SU-DHL-6 (cell line): ENCODE measurements at regions not wholly inside any gene's neighbourhood (a gene's known extent, or its start where the extent isn't known, plus 50 kb on each side); places are given as distances from the start of the nearest gene placed in this dataset.

Experiments used
- EZH2phosphoT487 ChIP-seq: fragments of 200-600 bp; sonication (generic), shearing (Covaris generic); conservative IDR thresholded peaks from 2 replicates; pipeline ENCODE4 v1.6.1; 2018; ENCODE audit warnings: mild to moderate bottlenecking, antibody characterized with exemption, low read length, moderate library complexity, mixed read lengths
- TF ChIP-seq, protein P1 (sequence below): fragments of 200-600 bp; sonication (generic); IDR thresholded peaks from one replicate; pipeline ENCODE4 v1.5.1; 2017; ENCODE audit warnings: antibody characterized with exemption, mild to moderate bottlenecking, low read length, moderate library complexity; ENCODE audit not compliant: insufficient read depth, poor library complexity, severe bottlenecking

DNA sequence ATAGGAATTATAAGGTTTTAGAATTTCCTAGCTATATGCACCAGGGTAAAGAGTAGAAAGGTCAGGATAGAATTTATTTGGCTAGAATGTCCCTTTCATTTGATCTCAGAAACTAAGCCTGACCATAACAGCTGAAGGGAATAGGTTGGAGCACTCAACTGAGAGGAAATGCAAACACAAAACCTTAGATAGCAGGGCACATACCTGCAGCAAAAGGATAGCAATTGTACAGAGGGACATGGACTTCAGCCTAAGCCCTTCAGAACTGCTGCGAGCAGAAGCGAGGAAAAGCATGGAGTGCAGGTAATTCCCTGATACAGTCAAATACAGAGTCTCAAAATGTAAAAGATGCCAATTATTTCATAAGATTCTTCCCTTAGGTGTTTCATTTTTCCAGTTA lies 211.0 kb upstream of the DDI1 start:
- TF ChIP-seq, protein P1, sequence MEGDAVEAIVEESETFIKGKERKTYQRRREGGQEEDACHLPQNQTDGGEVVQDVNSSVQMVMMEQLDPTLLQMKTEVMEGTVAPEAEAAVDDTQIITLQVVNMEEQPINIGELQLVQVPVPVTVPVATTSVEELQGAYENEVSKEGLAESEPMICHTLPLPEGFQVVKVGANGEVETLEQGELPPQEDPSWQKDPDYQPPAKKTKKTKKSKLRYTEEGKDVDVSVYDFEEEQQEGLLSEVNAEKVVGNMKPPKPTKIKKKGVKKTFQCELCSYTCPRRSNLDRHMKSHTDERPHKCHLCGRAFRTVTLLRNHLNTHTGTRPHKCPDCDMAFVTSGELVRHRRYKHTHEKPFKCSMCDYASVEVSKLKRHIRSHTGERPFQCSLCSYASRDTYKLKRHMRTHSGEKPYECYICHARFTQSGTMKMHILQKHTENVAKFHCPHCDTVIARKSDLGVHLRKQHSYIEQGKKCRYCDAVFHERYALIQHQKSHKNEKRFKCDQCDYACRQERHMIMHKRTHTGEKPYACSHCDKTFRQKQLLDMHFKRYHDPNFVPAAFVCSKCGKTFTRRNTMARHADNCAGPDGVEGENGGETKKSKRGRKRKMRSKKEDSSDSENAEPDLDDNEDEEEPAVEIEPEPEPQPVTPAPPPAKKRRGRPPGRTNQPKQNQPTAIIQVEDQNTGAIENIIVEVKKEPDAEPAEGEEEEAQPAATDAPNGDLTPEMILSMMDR, result no peak
- TF ChIP-seq EZH2phosphoT487, result no peak
